Daoy (cell line): ENCODE measurements at regions not wholly inside any gene's neighbourhood (a gene's known extent, or its start where the extent isn't known, plus 50 kb on each side); places are given as distances from the start of the nearest gene placed in this dataset.
"Not testable (repeated sequence)": the region's sequence is repeated elsewhere in the genome, so short reads cannot be mapped to it uniquely, and the experiment has no call there.

Experiments used
- DNase-seq: peaks from one replicate; pipeline ENCODE4 v3.0.0-alpha.2; 2015; ENCODE audit warnings: low read depth

GRCh38 chr11:24267014-24267413, 229.8 kb upstream of the LUZP2 start:
- DNase-seq = no peak

- no peak for DNase-seq
Observed at GRCh38 chr11:24271798-24272197, 225.1 kb upstream of the LUZP2 start.

DNA sequence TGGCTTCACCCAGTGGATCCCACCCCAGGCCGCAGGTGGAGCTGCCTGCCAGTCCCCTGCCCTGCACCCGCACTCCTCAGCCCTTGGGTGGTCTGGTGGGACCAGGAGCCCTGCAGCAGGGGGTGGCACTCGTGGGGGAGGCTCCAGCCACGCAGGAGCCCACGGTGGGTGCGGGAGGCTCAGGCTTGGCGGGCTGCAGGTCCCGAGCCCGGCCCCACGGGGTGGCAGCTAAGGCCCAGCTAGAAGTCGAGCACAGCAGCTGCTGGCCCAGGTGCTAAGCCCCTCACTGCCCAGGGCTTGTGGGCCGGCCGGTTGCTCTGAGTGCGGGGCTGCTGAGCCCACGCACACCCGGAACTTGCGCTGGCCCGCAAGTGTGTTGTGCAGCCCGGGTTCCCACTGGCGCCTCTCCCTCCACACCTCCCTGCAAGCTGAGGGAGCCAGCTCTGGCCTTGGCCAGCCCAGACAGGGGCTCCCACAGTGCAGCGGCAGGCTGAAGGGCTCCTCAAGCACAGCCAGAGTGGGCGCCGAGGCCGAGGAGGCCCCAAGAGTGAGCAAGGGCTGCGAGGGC, 222.6 kb upstream of the LUZP2 start:
- not testable (repeated sequence) for DNase-seq

DNA sequence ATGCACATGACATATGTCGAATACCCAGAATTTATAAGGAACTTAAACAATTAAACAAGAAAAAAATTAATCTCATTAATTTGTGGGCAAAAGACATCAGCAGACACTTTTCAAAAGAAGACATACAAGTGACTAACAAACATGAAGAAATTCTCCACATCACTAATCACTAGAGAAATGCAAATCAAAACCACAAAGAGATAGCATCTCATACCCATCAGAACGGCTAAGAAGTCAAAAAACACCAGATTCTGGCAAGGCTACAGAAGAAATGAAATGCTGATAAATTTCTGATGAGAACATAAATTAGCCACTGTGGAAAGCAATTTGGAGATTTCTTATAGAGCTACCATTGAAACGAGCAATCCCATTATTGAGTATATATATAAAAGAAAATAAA, 210.6 kb upstream of the LUZP2 start:
- no peak for DNase-seq

DNA sequence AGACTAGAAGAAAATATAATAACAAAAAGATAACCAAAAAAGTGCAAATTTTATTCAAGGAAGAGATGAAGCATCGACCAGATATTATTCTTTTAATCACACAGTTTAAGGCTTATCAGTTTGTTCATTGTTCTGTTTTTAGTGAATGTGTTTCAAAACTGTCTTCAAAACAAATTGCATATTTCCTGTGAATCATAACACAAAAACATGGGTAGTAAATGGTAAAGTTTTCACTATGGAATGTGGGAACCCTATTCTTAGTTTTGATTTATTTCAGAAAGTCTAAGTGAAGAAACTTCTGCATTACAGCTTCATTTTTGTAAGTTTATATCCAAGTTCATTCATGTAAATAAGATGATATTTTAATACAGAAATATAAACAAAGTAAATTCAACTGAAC, 207.6 kb upstream of the LUZP2 start:
- no peak for DNase-seq

DNA sequence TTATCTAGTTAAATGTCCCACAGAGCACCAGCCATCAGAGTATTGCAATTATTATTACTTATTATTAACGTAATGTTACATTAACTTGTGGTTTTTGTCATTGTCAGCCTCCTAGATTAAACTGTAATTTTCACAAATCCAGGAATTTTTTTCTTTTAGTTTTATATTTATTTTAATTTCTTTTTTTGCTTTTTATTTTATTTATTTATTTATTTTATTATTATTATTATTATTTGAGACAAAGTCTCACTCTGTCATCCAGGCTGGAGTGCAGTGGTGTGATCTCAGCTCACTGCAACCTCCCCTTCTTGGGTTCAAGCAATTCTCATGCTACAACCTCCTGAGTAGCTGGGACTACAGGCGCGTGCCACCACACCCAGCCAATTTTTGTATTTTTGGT, 202.9 kb upstream of the LUZP2 start:
- DNase-seq = no peak

GRCh38 chr11:24295360-24295759, 201.5 kb upstream of the LUZP2 start:
- DNase-seq = no peak

DNA sequence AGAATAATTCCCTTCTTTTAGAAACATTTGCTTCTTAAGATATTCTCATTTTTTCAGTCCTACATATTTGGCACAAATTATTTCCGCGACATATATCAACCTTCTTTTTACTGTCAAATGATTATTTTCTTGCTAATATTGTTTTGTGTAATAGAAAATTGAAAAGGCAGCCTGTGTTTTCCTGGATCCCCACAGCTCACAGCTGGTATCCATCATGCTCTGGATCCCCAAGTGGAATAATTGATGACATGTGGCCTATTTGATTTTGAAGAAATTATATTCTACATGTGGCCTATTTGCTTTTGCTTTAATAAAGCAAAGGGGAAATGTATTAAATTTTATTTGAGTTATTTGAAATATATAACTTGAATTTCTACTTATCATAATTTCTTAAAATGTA, 199.4 kb upstream of the LUZP2 start:
- DNase-seq = no peak

- DNase-seq = no peak
Observed at GRCh38 chr11:24298146-24298545, 198.7 kb upstream of the LUZP2 start.

DNA sequence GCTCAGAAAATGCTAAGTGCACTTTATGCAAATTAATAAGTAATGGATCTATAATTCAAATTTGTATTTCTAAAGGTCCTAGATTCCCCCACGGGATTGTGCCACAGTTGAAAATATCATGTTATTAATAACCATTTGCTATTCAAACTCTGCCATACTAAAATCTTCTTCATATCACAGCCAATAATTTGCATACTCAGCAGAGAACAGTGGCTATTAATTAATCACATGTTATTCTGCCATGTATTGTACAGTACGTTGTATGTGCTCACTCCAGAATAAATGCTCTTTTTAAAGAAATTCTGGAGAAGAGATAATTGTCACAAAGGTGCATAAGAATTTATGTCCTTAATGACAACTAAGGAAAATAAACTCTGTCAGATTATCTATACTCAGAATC, 184.9 kb upstream of the LUZP2 start:
- no peak for DNase-seq

DNA sequence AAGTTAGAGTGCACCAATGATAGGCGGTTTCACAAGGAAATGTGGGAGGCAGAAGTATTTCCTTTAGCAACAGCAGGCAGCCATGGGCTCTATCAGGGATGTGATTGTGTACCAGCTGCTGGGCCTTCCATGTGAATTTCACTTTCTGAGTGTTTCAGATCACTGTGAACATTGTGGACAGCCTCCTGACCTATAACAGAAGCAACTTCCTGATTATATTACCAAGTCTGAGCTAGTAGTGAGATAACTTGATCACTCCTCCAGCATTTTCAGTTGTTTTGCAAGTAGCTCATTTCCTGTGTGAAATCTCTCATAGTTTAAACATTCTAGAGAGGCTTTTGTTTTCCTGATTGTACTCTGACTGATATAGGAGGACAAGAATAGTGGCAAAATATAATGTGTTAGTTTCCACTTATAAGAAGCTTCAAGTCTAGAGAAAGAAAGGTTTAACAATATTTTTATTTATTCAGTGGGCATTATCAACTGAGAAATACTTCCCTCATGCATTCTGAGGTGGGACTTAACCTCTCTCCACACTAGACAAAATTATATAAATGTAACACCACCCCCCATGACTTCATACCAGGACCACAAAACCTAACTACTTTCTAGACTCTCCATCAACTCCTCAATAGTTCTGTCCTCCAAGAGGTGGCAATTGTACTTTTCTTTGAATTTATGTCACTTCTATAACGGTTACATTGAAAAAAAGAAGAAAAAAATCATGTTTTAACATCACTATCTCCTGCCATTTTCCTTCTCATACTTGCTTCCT, 184.2 kb upstream of the LUZP2 start:
- DNase-seq = no peak

GRCh38 chr11:24321229-24321628, 175.6 kb upstream of the LUZP2 start:
- DNase-seq = no peak

DNA sequence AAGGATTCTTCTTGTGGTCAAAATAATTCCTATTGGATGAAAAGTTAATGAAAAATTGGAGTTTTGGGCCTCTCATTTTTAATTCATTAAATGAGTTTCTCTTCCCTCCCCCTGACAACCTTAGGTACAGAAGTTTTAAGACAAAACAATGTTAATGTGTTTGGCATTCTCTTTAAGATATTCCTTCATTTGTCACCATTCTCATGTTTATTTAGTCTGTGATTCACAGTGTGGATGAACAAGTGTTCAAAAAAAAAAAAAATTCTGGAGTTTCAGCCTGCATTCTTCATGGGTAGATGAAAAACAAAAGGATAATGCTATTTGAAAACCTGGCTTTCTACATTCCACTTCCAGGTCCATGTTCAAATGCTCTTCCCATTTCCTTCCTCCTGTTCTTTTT, 172.6 kb upstream of the LUZP2 start:
- no peak for DNase-seq

GRCh38 chr11:24344222-24344621, 152.6 kb upstream of the LUZP2 start:
- DNase-seq = no peak

GRCh38 chr11:24348908-24349307, 147.9 kb upstream of the LUZP2 start:
- no peak for DNase-seq

DNA sequence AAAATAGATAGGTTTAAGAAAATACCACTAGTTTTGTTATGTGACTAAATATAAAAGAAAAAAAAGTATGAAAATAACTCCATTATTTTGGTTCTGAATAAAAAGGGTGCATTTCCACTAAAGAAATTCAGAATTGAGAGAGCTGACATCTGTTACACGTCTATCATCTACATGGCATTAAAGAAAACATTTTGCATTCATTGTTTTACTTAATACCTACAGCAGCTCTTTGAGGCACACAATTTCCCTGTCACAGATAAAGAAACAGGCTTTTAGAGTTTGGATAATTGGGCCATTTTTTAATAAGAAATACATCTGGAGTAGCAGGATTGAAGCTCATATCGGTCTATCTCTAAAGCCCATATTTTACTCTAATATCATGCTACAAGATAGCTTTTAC, 145.7 kb upstream of the LUZP2 start:
- DNase-seq = no peak

- no peak for DNase-seq
Observed at GRCh38 chr11:24356501-24356900, 140.4 kb upstream of the LUZP2 start.

GRCh38 chr11:24357620-24358410, 139.0 kb upstream of the LUZP2 start:
- no peak for DNase-seq

DNA sequence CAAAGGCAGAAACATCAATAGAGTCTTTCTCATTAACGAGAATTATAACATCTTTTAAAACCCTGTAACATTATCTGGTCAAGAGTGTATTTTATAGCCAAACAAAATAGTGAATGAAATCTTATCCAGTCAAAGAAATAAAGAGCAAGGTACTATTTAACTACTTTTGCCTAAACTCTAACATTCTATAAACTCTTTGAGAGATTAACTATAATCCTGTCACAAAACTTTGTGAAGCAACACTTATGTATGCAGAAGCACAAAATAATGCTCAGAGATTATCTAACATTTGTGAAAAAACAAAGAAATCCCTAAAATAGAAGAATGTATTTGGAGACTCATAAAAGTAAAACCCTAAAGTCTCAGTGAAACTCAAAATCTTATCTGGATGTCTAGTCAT, 124.4 kb upstream of the LUZP2 start:
- DNase-seq = no peak

GRCh38 chr11:24373516-24373915, 123.3 kb upstream of the LUZP2 start:
- no peak for DNase-seq

GRCh38 chr11:24375351-24375750, 121.5 kb upstream of the LUZP2 start:
- DNase-seq = no peak

DNA sequence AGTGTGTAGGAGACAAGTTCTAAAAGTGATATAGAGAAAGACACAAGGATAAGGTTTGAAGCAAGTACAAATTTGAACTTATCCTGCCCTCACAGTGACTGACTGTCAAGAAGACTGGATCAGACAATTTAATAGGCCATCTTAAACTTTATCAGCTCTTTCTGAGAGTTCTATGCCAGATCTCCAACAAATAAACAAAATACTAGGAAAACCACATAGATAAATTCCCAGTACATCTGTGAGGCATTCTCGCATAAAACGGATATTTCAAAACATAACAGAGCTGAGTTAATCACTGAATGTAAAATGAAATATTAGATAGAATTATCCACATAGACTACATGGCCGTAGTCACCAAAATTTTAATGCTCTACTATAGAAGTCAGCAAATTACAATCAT, 120.9 kb upstream of the LUZP2 start:
- DNase-seq = no peak

DNA sequence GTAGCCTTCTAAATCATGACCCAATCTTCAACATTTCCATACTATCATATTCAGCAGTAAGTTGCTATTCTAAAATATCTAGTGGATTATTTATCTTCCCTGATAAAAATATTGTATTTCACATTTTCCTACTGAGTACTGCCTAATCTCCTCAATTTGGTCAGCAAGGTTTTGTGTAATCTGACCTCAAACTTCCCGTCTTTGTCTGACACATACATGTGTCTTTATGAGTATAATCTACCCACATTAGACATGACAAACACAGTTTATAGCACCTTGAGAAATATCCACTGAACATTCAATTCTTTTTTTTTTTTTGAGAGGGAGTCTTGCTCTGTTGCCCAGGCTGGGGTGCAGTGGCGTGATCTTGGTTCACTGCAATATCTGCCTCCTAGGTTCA, 113.7 kb upstream of the LUZP2 start:
- no peak for DNase-seq
